Left hindlimb (tissue), 1 donor: ENCODE measurements at regions not wholly inside any gene's neighbourhood (a gene's known extent, or its start where the extent isn't known, plus 50 kb on each side); places are given as distances from the start of the nearest gene placed in this dataset.
"Not testable (repeated sequence)": the region's sequence is repeated elsewhere in the genome, so short reads cannot be mapped to it uniquely, and the experiment has no call there.

Experiments used
- DNase-seq: peaks from one replicate; pipeline ENCODE4 v3.0.0-alpha.2; 2018

- no peak for DNase-seq
Observed at GRCh38 chr1:172755099-172755498, 96.2 kb downstream of the FASLG start.

GRCh38 chr1:172756024-172756423, 97.1 kb downstream of the FASLG start:
- DNase-seq: no peak

GRCh38 chr1:172758259-172758658, 99.4 kb downstream of the FASLG start:
- DNase-seq: no peak

- DNase-seq: no peak
Observed at GRCh38 chr1:172760121-172760520, 101.2 kb downstream of the FASLG start.

GRCh38 chr1:172761581-172762486, 102.9 kb downstream of the FASLG start:
- no peak for DNase-seq

- DNase-seq: no peak
Observed at GRCh38 chr1:172763057-172763456, 104.2 kb downstream of the FASLG start.

- DNase-seq: no peak
Observed at GRCh38 chr1:172764378-172764777, 105.5 kb downstream of the FASLG start.

GRCh38 chr1:172766462-172766861, 107.6 kb downstream of the FASLG start:
- DNase-seq: no peak

GRCh38 chr1:172770071-172770470, 111.2 kb downstream of the FASLG start:
- no peak for DNase-seq

- DNase-seq: no peak
Observed at GRCh38 chr1:172774561-172774960, 115.7 kb downstream of the FASLG start.

GRCh38 chr1:172775606-172776005, 116.7 kb downstream of the FASLG start:
- no peak for DNase-seq

- DNase-seq: no peak
Observed at GRCh38 chr1:172776071-172776470, 117.2 kb downstream of the FASLG start.

GRCh38 chr1:172777767-172778166, 118.9 kb downstream of the FASLG start:
- DNase-seq: no peak

GRCh38 chr1:172778456-172779455, 119.9 kb downstream of the FASLG start:
- DNase-seq: no peak

GRCh38 chr1:172779491-172779890, 120.6 kb downstream of the FASLG start:
- DNase-seq: no peak

- no peak for DNase-seq
Observed at GRCh38 chr1:172781513-172782140, 122.7 kb downstream of the FASLG start.

- no peak for DNase-seq
Observed at GRCh38 chr1:172789840-172790239, 130.9 kb downstream of the FASLG start.

GRCh38 chr1:172790245-172790644, 131.3 kb downstream of the FASLG start:
- no peak for DNase-seq

- DNase-seq: no peak
Observed at GRCh38 chr1:172793823-172794222, 134.9 kb downstream of the FASLG start.

GRCh38 chr1:172795741-172796140, 136.8 kb downstream of the FASLG start:
- no peak for DNase-seq

- DNase-seq: not testable (repeated sequence)
Observed at GRCh38 chr1:172799804-172800203, 140.9 kb downstream of the FASLG start.

GRCh38 chr1:172801771-172802322, 142.9 kb downstream of the FASLG start:
- DNase-seq: no peak

- no peak for DNase-seq
Observed at GRCh38 chr1:172809750-172810149, 150.8 kb downstream of the FASLG start.
